DOHH2 (cell line): ENCODE measurements at regions not wholly inside any gene's neighbourhood (a gene's known extent, or its start where the extent isn't known, plus 50 kb on each side); places are given as distances from the start of the nearest gene placed in this dataset.

Experiments used
- EZH2phosphoT487 ChIP-seq: fragments of 200-600 bp; sonication (generic); IDR thresholded peaks from 2 replicates; pipeline ENCODE4 v1.6.1; 2017; ENCODE audit warnings: borderline replicate concordance, mild to moderate bottlenecking, antibody characterized with exemption, low read length, moderate library complexity, mixed read lengths
- TF ChIP-seq, protein P1 (sequence below): fragments of 200-600 bp; sonication (generic); IDR thresholded peaks from one replicate; pipeline ENCODE4 v1.5.1; 2014; ENCODE audit warnings: antibody characterized with exemption, mild to moderate bottlenecking, low read depth, low read length; ENCODE audit not compliant: poor library complexity, severe bottlenecking

DNA sequence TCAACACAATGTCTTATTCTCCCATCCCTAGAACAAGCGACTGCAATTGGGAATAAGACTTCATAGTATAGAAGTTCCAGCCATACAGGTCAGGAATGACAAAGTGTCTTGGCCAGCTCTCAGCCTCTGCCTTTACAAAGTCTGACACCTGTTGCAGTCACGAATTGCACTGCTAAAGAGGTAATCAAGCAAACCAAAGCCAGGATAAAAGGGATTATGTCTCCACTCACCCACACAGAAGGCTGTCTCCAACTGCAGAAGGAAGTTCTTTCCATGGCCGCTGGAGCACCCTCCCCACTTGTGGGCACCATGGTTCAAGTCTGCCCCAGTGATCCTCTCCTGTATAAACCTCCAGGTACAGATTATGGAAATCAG, 114.8 kb upstream of the PKDCC start:
- TF ChIP-seq, protein P1, sequence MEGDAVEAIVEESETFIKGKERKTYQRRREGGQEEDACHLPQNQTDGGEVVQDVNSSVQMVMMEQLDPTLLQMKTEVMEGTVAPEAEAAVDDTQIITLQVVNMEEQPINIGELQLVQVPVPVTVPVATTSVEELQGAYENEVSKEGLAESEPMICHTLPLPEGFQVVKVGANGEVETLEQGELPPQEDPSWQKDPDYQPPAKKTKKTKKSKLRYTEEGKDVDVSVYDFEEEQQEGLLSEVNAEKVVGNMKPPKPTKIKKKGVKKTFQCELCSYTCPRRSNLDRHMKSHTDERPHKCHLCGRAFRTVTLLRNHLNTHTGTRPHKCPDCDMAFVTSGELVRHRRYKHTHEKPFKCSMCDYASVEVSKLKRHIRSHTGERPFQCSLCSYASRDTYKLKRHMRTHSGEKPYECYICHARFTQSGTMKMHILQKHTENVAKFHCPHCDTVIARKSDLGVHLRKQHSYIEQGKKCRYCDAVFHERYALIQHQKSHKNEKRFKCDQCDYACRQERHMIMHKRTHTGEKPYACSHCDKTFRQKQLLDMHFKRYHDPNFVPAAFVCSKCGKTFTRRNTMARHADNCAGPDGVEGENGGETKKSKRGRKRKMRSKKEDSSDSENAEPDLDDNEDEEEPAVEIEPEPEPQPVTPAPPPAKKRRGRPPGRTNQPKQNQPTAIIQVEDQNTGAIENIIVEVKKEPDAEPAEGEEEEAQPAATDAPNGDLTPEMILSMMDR: no peak
- no peak for TF ChIP-seq EZH2phosphoT487
